ENCODE measurements at regions not wholly inside any gene's neighbourhood (a gene's known extent, or its start where the extent isn't known, plus 50 kb on each side); places are given as distances from the start of the nearest gene placed in this dataset.

DNA sequence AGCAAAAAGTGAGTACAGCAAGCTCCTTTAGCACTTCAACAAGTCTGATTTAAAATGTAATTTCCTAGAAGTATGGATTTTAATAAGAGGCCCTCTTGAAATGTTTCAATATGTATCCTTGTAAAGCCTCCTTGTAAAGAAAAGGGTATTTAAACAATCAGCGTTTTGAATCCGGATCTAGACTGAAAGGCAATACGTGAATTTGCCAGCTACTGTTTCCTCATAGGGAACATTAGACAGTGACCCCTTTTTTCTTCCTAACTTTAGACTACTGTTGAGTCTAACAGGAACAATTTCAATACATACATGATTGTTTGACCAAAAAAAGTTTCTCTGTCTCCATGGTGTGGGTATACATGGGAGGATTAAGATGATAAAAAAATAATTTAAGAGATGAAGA, 395.0 kb downstream of the TFAP2A start:
- TF ChIP-seq, protein P1, sequence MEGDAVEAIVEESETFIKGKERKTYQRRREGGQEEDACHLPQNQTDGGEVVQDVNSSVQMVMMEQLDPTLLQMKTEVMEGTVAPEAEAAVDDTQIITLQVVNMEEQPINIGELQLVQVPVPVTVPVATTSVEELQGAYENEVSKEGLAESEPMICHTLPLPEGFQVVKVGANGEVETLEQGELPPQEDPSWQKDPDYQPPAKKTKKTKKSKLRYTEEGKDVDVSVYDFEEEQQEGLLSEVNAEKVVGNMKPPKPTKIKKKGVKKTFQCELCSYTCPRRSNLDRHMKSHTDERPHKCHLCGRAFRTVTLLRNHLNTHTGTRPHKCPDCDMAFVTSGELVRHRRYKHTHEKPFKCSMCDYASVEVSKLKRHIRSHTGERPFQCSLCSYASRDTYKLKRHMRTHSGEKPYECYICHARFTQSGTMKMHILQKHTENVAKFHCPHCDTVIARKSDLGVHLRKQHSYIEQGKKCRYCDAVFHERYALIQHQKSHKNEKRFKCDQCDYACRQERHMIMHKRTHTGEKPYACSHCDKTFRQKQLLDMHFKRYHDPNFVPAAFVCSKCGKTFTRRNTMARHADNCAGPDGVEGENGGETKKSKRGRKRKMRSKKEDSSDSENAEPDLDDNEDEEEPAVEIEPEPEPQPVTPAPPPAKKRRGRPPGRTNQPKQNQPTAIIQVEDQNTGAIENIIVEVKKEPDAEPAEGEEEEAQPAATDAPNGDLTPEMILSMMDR (IDR thresholded peaks at IDR 0.05 in 8 of 11, conservative IDR thresholded peaks at IDR 0.05 in 3 of 11): no peak
- TF ChIP-seq POLR2A (IDR thresholded peaks at IDR 0.05) (no peak), POLR2AphosphoS5 (IDR thresholded peaks at IDR 0.05) (no peak)

Measured in spleen (tissue), 7 donors.